A549 (cell line): ENCODE measurements at regions not wholly inside any gene's neighbourhood (a gene's known extent, or its start where the extent isn't known, plus 50 kb on each side); places are given as distances from the start of the nearest gene placed in this dataset.

Experiments
- EHMT2 ChIP-seq: fragments of 200-600 bp; sonication (generic); IDR thresholded peaks from 2 replicates; pipeline ENCODE4 v1.6.1; 2016; ENCODE audit warnings: antibody characterized with exemption, low read depth, mild to moderate bottlenecking, moderate library complexity
- KDM1A ChIP-seq: fragments of 200-600 bp; sonication (generic); IDR thresholded peaks from 2 replicates; pipeline ENCODE4 v1.6.1; 2016; ENCODE audit warnings: low read depth, mild to moderate bottlenecking
- NPAS2 ChIP-seq: fragments of 250-450 bp; sonication (Bioruptor Pico); IDR thresholded peaks from 2 replicates; pipeline ENCODE4 v1.8.0; 2022; ENCODE audit warnings: mild to moderate bottlenecking, moderate library complexity, borderline replicate concordance
- NR3C1 ChIP-seq: fragments of >200 bp; sonication (Bioruptor Twin); formaldehyde crosslinking; IDR thresholded peaks from 3 replicates; pipeline ENCODE4 v1.6.1; 2017
- POLR2A ChIP-seq: IDR thresholded peaks from 2 replicates; pipeline ENCODE4 v1.6.1; 2012; ENCODE audit warnings: mild to moderate bottlenecking, low read length
- RAD21 ChIP-seq, 2 experiments: fragments of >200 bp in 1 of 2; sonication (Bioruptor Twin) in 1 of 2; formaldehyde crosslinking in 1 of 2; IDR thresholded peaks in 1 of 2; conservative IDR thresholded peaks in 1 of 2; 2 replicates in 1 of 2; 3 replicates in 1 of 2; pipeline ENCODE4 v1.6.1; 2012 to 2018; ENCODE audit warnings: inconsistent platforms in 1 of 2
- RFX5 ChIP-seq: fragments of 450-650 bp; IDR thresholded peaks from 2 replicates; pipeline ENCODE4 v1.7.1; 2014; ENCODE audit warnings: antibody characterized with exemption, mild to moderate bottlenecking, moderate library complexity
- TF ChIP-seq, protein P1 (sequence below): fragments of >200 bp; sonication (Bioruptor Twin); formaldehyde crosslinking; IDR thresholded peaks from 3 replicates; pipeline ENCODE4 v1.5.1; 2016

DNA sequence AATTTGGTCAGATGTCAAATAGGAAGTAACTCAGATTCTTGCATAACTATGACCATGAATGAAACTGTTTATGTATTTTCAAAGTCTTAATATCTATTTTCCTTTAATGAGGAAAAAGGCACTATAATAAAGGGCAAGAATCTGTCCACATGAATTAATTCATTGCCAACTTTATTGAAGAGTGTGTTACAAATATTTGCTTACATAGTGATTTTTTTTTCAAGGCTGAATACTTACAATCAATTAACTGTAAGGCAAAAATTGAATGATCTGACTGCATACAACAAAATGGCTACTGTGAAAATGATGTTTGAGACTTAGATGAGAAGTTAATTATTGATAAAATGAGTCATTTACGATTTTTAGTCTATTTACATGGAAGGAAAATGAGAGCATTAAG is 475.0 kb downstream of the DNAJB9 start:
- TF ChIP-seq RAD21 (conservative IDR thresholded peaks at IDR 0.05 in 1 of 2, IDR thresholded peaks at IDR 0.05 in 1 of 2) (no peak), KDM1A (no peak), EHMT2 (no peak), POLR2A (no peak), RFX5 (no peak), NR3C1 (no peak), NPAS2 (CRISPR knock-in tag) (no peak)
- TF ChIP-seq, protein P1, sequence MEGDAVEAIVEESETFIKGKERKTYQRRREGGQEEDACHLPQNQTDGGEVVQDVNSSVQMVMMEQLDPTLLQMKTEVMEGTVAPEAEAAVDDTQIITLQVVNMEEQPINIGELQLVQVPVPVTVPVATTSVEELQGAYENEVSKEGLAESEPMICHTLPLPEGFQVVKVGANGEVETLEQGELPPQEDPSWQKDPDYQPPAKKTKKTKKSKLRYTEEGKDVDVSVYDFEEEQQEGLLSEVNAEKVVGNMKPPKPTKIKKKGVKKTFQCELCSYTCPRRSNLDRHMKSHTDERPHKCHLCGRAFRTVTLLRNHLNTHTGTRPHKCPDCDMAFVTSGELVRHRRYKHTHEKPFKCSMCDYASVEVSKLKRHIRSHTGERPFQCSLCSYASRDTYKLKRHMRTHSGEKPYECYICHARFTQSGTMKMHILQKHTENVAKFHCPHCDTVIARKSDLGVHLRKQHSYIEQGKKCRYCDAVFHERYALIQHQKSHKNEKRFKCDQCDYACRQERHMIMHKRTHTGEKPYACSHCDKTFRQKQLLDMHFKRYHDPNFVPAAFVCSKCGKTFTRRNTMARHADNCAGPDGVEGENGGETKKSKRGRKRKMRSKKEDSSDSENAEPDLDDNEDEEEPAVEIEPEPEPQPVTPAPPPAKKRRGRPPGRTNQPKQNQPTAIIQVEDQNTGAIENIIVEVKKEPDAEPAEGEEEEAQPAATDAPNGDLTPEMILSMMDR = no peak
